ENCODE measurements at regions not wholly inside any gene's neighbourhood (a gene's known extent, or its start where the extent isn't known, plus 50 kb on each side); places are given as distances from the start of the nearest gene placed in this dataset.

- 18% methylated on average over 6 of the region's 6 CpGs for WGBS (ENCODE audit: low lambda C conversion rate)
- ATAC-seq: no peak
- Histone ChIP-seq H3K27ac (ENCODE audit: extremely low read length, insufficient read depth, low read length) (no peak overlapping the region), H2AFZ (ENCODE audit: low read length) (no peak overlapping the region), H3K9me3 (ENCODE audit: low read length) (no peaks in the 10 kb centered on the region), H3K36me3 (replicated peaks in 1 of 2; ENCODE audit: control insufficient read depth in 1 of 2, insufficient read depth in 2 of 2, low read length in 2 of 2) (no peaks in the 10 kb centered on the region), H3K9ac (ENCODE audit: insufficient read depth, low read depth, low read length) (no peak overlapping the region), H3K4me3 (replicated peaks in 1 of 3; ENCODE audit: insufficient read depth in 1 of 3, low read depth in 2 of 3, low read length in 3 of 3) (no peak overlapping the region), H3K4me1 (ENCODE audit: insufficient read depth, low read length) (no peaks in the 10 kb centered on the region), H3K27me3 (ENCODE audit: control insufficient read depth in 1 of 2, insufficient read depth in 2 of 2, low read length in 2 of 2) (0 out of 5 replicates have a peak, but pooled peaks cover 0 to 4% of the 10 kb centered on the region in 2 experiments), H4K20me1 (ENCODE audit: insufficient read depth, low read length) (no peaks in the 10 kb centered on the region), H3K79me2 (ENCODE audit: insufficient read depth, low read length) (no peaks in the 10 kb centered on the region), H3K4me2 (ENCODE audit: low read depth, low read length) (no peak overlapping the region)
- DNase-seq (ENCODE audit: low spot score): no peak
- no peak for FAIRE-seq
- in situ Hi-C loops (cut with HindIII; ENCODE audit: extremely low pct_ligation_motif_present, low pct_unique_long_range_greater_than_20kb) (no loop called here), intact Hi-C loops (cut with micrococcal nuclease; ENCODE audit: unreplicated experiment) (no loop called here)
- TF ChIP-seq ZNF556 (CRISPR knock-in tag; IDR thresholded peaks at IDR 0.05; ENCODE audit: borderline replicate concordance) (no peak), ZBTB1 (CRISPR knock-in tag; IDR thresholded peaks at IDR 0.05; ENCODE audit: borderline replicate concordance) (no peak), MEIS2 (CRISPR knock-in tag; IDR thresholded peaks at IDR 0.05) (no peak), RERE (CRISPR knock-in tag; IDR thresholded peaks at IDR 0.05; ENCODE audit: low read depth) (no peak), FOSL1 (CRISPR knock-in tag; IDR thresholded peaks at IDR 0.05; ENCODE audit: borderline replicate concordance) (no peak), PCBP1 (IDR thresholded peaks at IDR 0.05; ENCODE audit: borderline replicate concordance, low read depth, low read length) (no peak), ZFP36 (IDR thresholded peaks at IDR 0.05; ENCODE audit: borderline replicate concordance, low read depth, low read length, partially characterized antibody) (no peak), LBX2 (CRISPR knock-in tag; IDR thresholded peaks at IDR 0.05; ENCODE audit: borderline replicate concordance) (no peak), HOXA7 (CRISPR knock-in tag; IDR thresholded peaks at IDR 0.05) (no peak), TRIM24 (CRISPR knock-in tag; IDR thresholded peaks at IDR 0.05) (no peak), KLF11 (CRISPR knock-in tag; IDR thresholded peaks at IDR 0.05) (no peak), PAXIP1 (CRISPR knock-in tag; conservative IDR thresholded peaks at IDR 0.05) (no peak)
- ChIA-PET POLR2A (no interaction called here), CTCF (ENCODE audit: low intra/inter-chr PET ratio, low total read pairs) (no interaction called here)
- BruUV-seq (replicated peaks): no TSS peak
These were observed 64.2 kb upstream of the TMCC3 start for GRCh38 chr12:94714378-94715114.
